K562 (cell line): ENCODE measurements at regions not wholly inside any gene's neighbourhood (a gene's known extent, or its start where the extent isn't known, plus 50 kb on each side); places are given as distances from the start of the nearest gene placed in this dataset.

Experiments
- ATAC-seq: fragments of 200-7000 bp; cut with Tn5 transposase; 3 replicates; pipeline ENCODE4 v1.9.1; 2020; ENCODE audit warnings: moderate library complexity
- BruUV-seq: library from RNA; stranded (reverse); fragments of 400-500 nt; replicated peaks from 2 replicates; lab custom pipeline; 2021; lab: Mats Ljungman, UMichigan
- CTCF ChIA-PET: fragments of 300-600 bp; formaldehyde crosslinking; extraction: SDS; loops from one replicate; lab custom pipeline; 2021; ENCODE audit warnings: low intra/inter-chr PET ratio; lab: Yijun Ruan, JAX
- POLR2A ChIA-PET: fragments of 300-600, 350-650 bp; sonication (Branson Sonifier 250); formaldehyde crosslinking; extraction: SDS; loops from one replicate; lab custom pipeline; 2021; ENCODE audit warnings: antibody characterized with exemption, inconsistent platforms; lab: Yijun Ruan, JAX
- DNase-seq, 4 experiments: peaks; one replicate each; pipeline versions ENCODE4 v3.0.0 to v3.0.0-alpha.2; 2011 to 2018; ENCODE audit warnings: low spot score in 3 of 4, mixed read lengths in 3 of 4; ENCODE audit errors: extremely low read depth in 1 of 4
- FAIRE-seq: peaks from 2 replicates; lab custom pipeline; 2011; peaks lifted over from hg19 to GRCh38; lab: Jason Lieb, UNC
- H2AFZ ChIP-seq: 2 replicates; pipeline ENCODE4 v1.6.0; 2011; ENCODE audit warnings: low read depth, low read length, control low read depth, inconsistent platforms
- H3K27ac ChIP-seq: fragments of 200-600 bp; 3 replicates; pipeline ENCODE4 v1.8.0; 2011; ENCODE audit warnings: low read depth, mild to moderate bottlenecking, control low read depth, inconsistent platforms, low read length, moderate library complexity, mixed read lengths; ENCODE audit errors: extremely low read depth
- H3K27me3 ChIP-seq, 2 experiments: fragments of 300-600 bp in 1 of 2; 2 replicates in 1 of 2; 3 replicates in 1 of 2; pipeline versions ENCODE4 v1.6.0 to v1.8.0; 2011; ENCODE audit warnings: inconsistent platforms in 2 of 2, low read length in 2 of 2, mild to moderate bottlenecking in 1 of 2, mixed read lengths in 1 of 2, moderate library complexity in 1 of 2; ENCODE audit not compliant: control insufficient read depth in 2 of 2, insufficient read depth in 2 of 2
- H3K36me3 ChIP-seq: fragments of 300-600 bp; 3 replicates; pipeline ENCODE4 v1.8.0; 2011; ENCODE audit warnings: mild to moderate bottlenecking, low read length, inconsistent platforms; ENCODE audit not compliant: control insufficient read depth, insufficient read depth
- H3K4me1 ChIP-seq, 2 experiments: fragments of 200-600 bp in 1 of 2; replicated peaks in 1 of 2; 2 replicates in 1 of 2; 3 replicates in 1 of 2; pipeline versions ENCODE4 v1.5.1 to v1.8.0; 2011; ENCODE audit warnings: inconsistent platforms in 2 of 2, low read length in 2 of 2, mild to moderate bottlenecking in 1 of 2, mixed read lengths in 1 of 2, moderate library complexity in 1 of 2; ENCODE audit not compliant: control insufficient read depth in 2 of 2, insufficient read depth in 2 of 2
- H3K4me2 ChIP-seq: 2 replicates; pipeline ENCODE4 v1.6.1; 2011; ENCODE audit warnings: low read length, control low read depth, inconsistent platforms, mixed read lengths; ENCODE audit not compliant: insufficient read depth
- H3K4me3 ChIP-seq: fragments of 200-600 bp; sonication (generic), shearing (Covaris generic); 2 replicates; pipeline ENCODE4 v1.5.1; 2016; ENCODE audit warnings: control low read depth, inconsistent platforms
- H3K79me2 ChIP-seq: fragments of 200-600 bp; 3 replicates; pipeline ENCODE4 v1.8.0; 2011; ENCODE audit warnings: low read length, inconsistent platforms; ENCODE audit not compliant: control insufficient read depth, insufficient read depth
- H3K9ac ChIP-seq, 2 experiments: 2 replicates each; pipeline versions ENCODE4 v1.6.0 to v1.6.1; 2011; ENCODE audit warnings: low read depth in 2 of 2, low read length in 2 of 2, control low read depth in 1 of 2, inconsistent platforms in 1 of 2, mild to moderate bottlenecking in 1 of 2, mixed read lengths in 1 of 2; ENCODE audit not compliant: insufficient read depth in 1 of 2
- H3K9me1 ChIP-seq: one replicate; pipeline ENCODE4 v1.6.0; 2011; ENCODE audit warnings: inconsistent platforms, mild to moderate bottlenecking, low read length, moderate library complexity; ENCODE audit not compliant: control insufficient read depth, insufficient read depth
- H3K9me3 ChIP-seq: replicated peaks from 2 replicates; pipeline ENCODE4 v1.5.1; 2011; ENCODE audit warnings: low read depth, low read length, inconsistent platforms; ENCODE audit not compliant: control insufficient read depth, insufficient read depth
- H4K20me1 ChIP-seq: replicated peaks from 2 replicates; pipeline ENCODE4 v1.6.1; 2011; ENCODE audit warnings: low read length, inconsistent platforms, mixed read lengths; ENCODE audit not compliant: control insufficient read depth, insufficient read depth
- BCOR ChIP-seq: fragments of 450-650 bp; IDR thresholded peaks from 2 replicates; pipeline ENCODE4 v1.6.1; 2016
- HDAC1 ChIP-seq, 2 experiments: fragments of 450-650 bp; IDR thresholded peaks; 2 replicates each; pipeline ENCODE4 v1.6.1; 2016 to 2017; ENCODE audit warnings: inconsistent platforms in 1 of 2, mild to moderate bottlenecking in 1 of 2, moderate library complexity in 1 of 2
- KAT7 ChIP-seq: sonication (generic); formaldehyde crosslinking; IDR thresholded peaks from 2 replicates; pipeline ENCODE4 v1.8.0; 2022; ENCODE audit warnings: missing genetic modification reagents, mild to moderate bottlenecking, borderline replicate concordance
- MAFF ChIP-seq: IDR thresholded peaks from 2 replicates; pipeline ENCODE4 v1.6.1; 2012; ENCODE audit warnings: low read length, improper control_type of control experiment
- MCM3 ChIP-seq: fragments of 450-650 bp; IDR thresholded peaks from 2 replicates; pipeline ENCODE4 v1.6.1; 2016
- MXI1 ChIP-seq: IDR thresholded peaks from 2 replicates; pipeline ENCODE4 v1.6.1; 2011; ENCODE audit warnings: low read depth, mild to moderate bottlenecking, improper control_type of control experiment, low read length
- NBN ChIP-seq: fragments of 450-650 bp; IDR thresholded peaks from 2 replicates; pipeline ENCODE4 v1.6.1; 2016; ENCODE audit warnings: low read depth, mild to moderate bottlenecking
- RFX7 ChIP-seq: fragments of 250-450 bp; sonication (Bioruptor Pico); IDR thresholded peaks from 2 replicates; pipeline ENCODE4 v1.5.1; 2021; ENCODE audit warnings: mild to moderate bottlenecking
- SIRT6 ChIP-seq: IDR thresholded peaks from one replicate; pipeline ENCODE4 v1.6.1; 2012; ENCODE audit warnings: low read depth, mild to moderate bottlenecking, control low read depth, inconsistent platforms, low read length, moderate library complexity
- SMARCE1 ChIP-seq: fragments of 450-650 bp; IDR thresholded peaks from 2 replicates; pipeline ENCODE4 v1.7.1; 2016; ENCODE audit warnings: mild to moderate bottlenecking
- ZNF174 ChIP-seq: fragments of 250-450 bp; sonication (Bioruptor Pico); IDR thresholded peaks from 2 replicates; pipeline ENCODE4 v1.4.0; 2020; ENCODE audit warnings: mild to moderate bottlenecking
- ZNF197 ChIP-seq: fragments of 200-800 bp; sonication (Bioruptor generic); IDR thresholded peaks from 2 replicates; pipeline ENCODE4 v1.6.1; 2016; ENCODE audit warnings: low read depth, missing genetic modification characterization, missing compliant biosample characterization
- ZNF3 ChIP-seq: fragments of 250-450 bp; sonication (Bioruptor Pico); IDR thresholded peaks from 2 replicates; pipeline ENCODE4 v1.5.0; 2021; ENCODE audit warnings: mild to moderate bottlenecking, moderate library complexity
- ZNF316 ChIP-seq: fragments of 450-650 bp; IDR thresholded peaks from 2 replicates; pipeline ENCODE4 v1.6.1; 2016
- WGBS: fragments of 100-300 bp; shearing (Covaris generic); methylation state at CpG from one replicate; pipeline ENCODE4 v1.1.6; 2016; ENCODE audit warnings: low coverage, mixed read lengths; ENCODE audit not compliant: insufficient coverage; ENCODE audit errors: missing lambda C conversion rate; 5-methylcytosine and 5-hydroxymethylcytosine counted together
- in situ Hi-C: fragments of 300-500 bp; cut with MboI; formaldehyde crosslinking; loops from 4 replicates; pipeline ENCODE4 v1.15.0; 2018; ENCODE audit warnings: inconsistent platforms, mixed read lengths
- intact Hi-C: fragments of 100-400 bp; cut with micrococcal nuclease; formaldehyde crosslinking; loops from 2 replicates; pipeline ENCODE4 v1.14.2; 2022
- TF ChIP-seq, protein P1 (sequence below), 2 experiments: IDR thresholded peaks in 1 of 2; conservative IDR thresholded peaks in 1 of 2; 2 replicates each; pipeline ENCODE4 v1.6.1; 2016; ENCODE audit warnings: low read depth in 2 of 2, mild to moderate bottlenecking in 1 of 2, missing compliant biosample characterization in 1 of 2, missing genetic modification characterization in 1 of 2, moderate library complexity in 1 of 2

DNA sequence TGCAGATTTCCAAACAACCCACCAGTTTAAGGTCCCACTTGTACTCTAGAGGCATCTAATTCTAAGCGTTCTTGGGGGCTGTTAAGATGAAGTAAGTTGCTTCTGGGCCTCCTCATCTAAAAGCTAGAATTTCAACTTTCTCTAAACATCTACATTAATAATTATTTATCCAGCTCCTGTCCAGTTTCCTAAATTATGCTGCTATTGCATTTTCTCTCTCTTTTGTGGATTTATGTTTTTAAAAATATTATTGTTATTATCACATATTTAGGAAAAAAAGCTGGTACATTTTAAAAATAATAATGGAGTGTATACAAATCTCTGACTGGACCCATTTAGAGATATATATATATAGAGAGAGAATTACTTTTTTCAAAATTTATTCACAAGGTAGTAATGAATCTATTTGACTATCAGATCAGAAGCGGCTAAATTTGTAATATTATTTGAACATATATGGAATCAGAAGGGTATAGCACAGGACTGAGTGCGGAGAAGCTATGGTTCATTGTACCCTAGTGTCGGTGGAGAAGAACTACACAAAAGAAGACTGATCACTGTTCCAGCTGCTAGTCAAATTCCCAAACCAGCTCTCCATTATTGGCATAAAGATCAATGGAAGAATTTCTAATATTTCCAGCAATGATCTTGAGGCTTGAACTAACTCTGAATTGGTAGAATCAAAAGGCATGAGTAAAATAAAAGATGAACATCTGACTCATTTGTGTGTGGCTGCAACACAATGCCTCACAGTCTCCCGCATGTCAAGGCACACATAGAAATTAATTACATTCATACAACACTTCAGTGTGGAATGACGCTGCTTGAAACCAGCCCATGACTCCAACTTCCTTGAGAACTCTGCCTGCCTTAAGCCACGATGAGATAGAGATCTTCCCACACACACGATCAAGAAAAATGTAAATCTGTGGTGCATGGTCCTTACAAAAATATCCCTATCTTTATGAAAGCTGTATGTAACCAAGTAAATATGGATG, 433.4 kb upstream of the OR4E1 start:
- no peak for FAIRE-seq
- intact Hi-C loops = loop anchor here (10.0 kb wide), 1 partner anchor 112 kb away; no protein-coding TSS in a partner anchor

DNA sequence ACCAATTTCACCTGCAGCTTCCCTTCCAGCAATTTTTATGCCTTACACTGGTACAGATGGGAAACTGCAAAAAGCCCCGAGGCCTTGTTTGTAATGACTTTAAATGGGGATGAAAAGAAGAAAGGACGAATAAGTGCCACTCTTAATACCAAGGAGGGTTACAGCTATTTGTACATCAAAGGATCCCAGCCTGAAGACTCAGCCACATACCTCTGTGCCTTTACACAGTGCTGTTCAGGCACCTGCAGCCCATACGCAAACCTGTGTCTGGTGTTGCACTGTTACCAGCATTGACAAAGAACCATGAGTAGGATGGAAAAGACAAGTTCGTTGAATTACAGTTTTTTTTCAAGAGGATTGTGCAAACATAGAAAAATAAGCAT, 432.0 kb upstream of the OR4E1 start:
- CTCF ChIA-PET = no interaction called here

More for the DNA sequence above, 433.4 kb upstream of the OR4E1 start:
- 3% methylated on average over 8 of the region's 8 CpGs for WGBS
- H4K20me1 ChIP-seq = no peaks in the 10 kb centered on the region; the same call in 1 of the 2 replicates
- H3K9ac ChIP-seq = no peak overlapping the region
- no peak overlapping the region for H3K27ac ChIP-seq
- no TSS peak for BruUV-seq
- no peaks in the 10 kb centered on the region for H3K27me3 ChIP-seq
- no peak overlapping the region for H2AFZ ChIP-seq
- H3K4me2 ChIP-seq = no peak overlapping the region
- no peak for DNase-seq
- H3K9me1 ChIP-seq = no peaks in the 10 kb centered on the region
- no peaks in the 10 kb centered on the region for H3K36me3 ChIP-seq
- 0 out of 2 replicates have a peak, but pooled peaks have one; percentile 7 for TF ChIP-seq ZNF316
- TF ChIP-seq MXI1 = no peak
- H3K79me2 ChIP-seq = no peaks in the 10 kb centered on the region
- H3K4me3 ChIP-seq = no peak overlapping the region
- ChIA-PET POLR2A (interaction anchor here (0.7 kb wide), 1 partner anchor 41 kb away, joined by 3 read pairs; no protein-coding TSS in a partner anchor), CTCF (no interaction called here)
- in situ Hi-C loops = no loop called here
- H3K9me3 ChIP-seq = no peaks in the 10 kb centered on the region
- no peak for ATAC-seq
- H3K4me1 ChIP-seq = no peaks in the 10 kb centered on the region

More for the DNA sequence above, 432.0 kb upstream of the OR4E1 start:
- TF ChIP-seq BCOR = no peak
- no peak for TF ChIP-seq NBN
- TF ChIP-seq MCM3 = no peak
- no peak for TF ChIP-seq RFX7
- no peak for TF ChIP-seq MAFF
- no peak for TF ChIP-seq KAT7 (CRISPR knock-in tag)
- TF ChIP-seq, protein P1, sequence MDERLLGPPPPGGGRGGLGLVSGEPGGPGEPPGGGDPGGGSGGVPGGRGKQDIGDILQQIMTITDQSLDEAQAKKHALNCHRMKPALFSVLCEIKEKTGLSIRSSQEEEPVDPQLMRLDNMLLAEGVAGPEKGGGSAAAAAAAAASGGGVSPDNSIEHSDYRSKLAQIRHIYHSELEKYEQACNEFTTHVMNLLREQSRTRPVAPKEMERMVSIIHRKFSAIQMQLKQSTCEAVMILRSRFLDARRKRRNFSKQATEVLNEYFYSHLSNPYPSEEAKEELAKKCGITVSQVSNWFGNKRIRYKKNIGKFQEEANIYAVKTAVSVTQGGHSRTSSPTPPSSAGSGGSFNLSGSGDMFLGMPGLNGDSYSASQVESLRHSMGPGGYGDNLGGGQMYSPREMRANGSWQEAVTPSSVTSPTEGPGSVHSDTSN (CRISPR knock-in tag; IDR thresholded peaks at IDR 0.05; ENCODE audit: low read depth) = no peak
- TF ChIP-seq, protein P1 (tag; conservative IDR thresholded peaks at IDR 0.05; ENCODE audit: low read depth) = no peak
- TF ChIP-seq SMARCE1 = no peak
- no peak for TF ChIP-seq ZNF3
- TF ChIP-seq SIRT6 = no peak
- no peak for TF ChIP-seq HDAC1 (IDR thresholded peaks at IDR 0.05)
- no peak for TF ChIP-seq ZNF197
- no peak for TF ChIP-seq ZNF174 (CRISPR knock-in tag)
- Histone ChIP-seq H3K36me3 (no peaks in the 10 kb centered on the region), H3K9ac (no peak overlapping the region), H3K4me2 (no peak overlapping the region), H3K9me3 (no peaks in the 10 kb centered on the region), H3K9me1 (no peaks in the 10 kb centered on the region), H4K20me1 (no peaks in the 10 kb centered on the region; the same call in 1 of the 2 replicates), H3K27me3 (no peaks in the 10 kb centered on the region), H3K79me2 (no peaks in the 10 kb centered on the region), H3K27ac (no peak overlapping the region), H2AFZ (no peak overlapping the region), H3K4me1 (no peaks in the 10 kb centered on the region), H3K4me3 (no peak overlapping the region)
- 0% methylated on average over 3 of the region's 4 CpGs for WGBS
- BruUV-seq = no TSS peak
- intact Hi-C loops = loop anchor here (10.0 kb wide), 1 partner anchor 111 kb away; no protein-coding TSS in a partner anchor
- POLR2A ChIA-PET = no interaction called here
- FAIRE-seq (no peak), ATAC-seq (no peak), DNase-seq (no peak)
- in situ Hi-C loops = no loop called here
